ENCODE measurements at regions not wholly inside any gene's neighbourhood (a gene's known extent, or its start where the extent isn't known, plus 50 kb on each side); places are given as distances from the start of the nearest gene placed in this dataset.
A peak's percentile ranks its signal among the peaks of the same experiment; 100 is the strongest.
"Not testable (repeated sequence)": the region's sequence is repeated elsewhere in the genome, so short reads cannot be mapped to it uniquely, and the experiment has no call there.

GRCh38 chr1:145505663-145506647, 80.6 kb upstream of the NBPF20 start:
- intact Hi-C loops (cut with DNase I); H3K27me3 ChIP-seq; H3K9ac ChIP-seq (ENCODE audit: low read depth in 2 of 2, low read length in 2 of 2); DNase-seq; H3K4me3 ChIP-seq; H3K27ac ChIP-seq; H3K9me3 ChIP-seq; H3K4me1 ChIP-seq; H3K36me3 ChIP-seq: not testable (repeated sequence)

GRCh38 chr1:145504834-145505413, 79.5 kb upstream of the NBPF20 start:
- intact Hi-C loops (cut with DNase I); H3K9ac ChIP-seq (ENCODE audit: low read depth in 2 of 2, low read length in 2 of 2); H3K4me1 ChIP-seq; H3K27me3 ChIP-seq; H3K9me3 ChIP-seq; DNase-seq; H3K36me3 ChIP-seq; H3K4me3 ChIP-seq; H3K27ac ChIP-seq: not testable (repeated sequence)

- intact Hi-C loops (cut with DNase I); DNase-seq; H3K27ac ChIP-seq; H3K9ac ChIP-seq (ENCODE audit: low read depth in 2 of 2, low read length in 2 of 2); H3K4me1 ChIP-seq; H3K27me3 ChIP-seq; H3K4me3 ChIP-seq; H3K9me3 ChIP-seq; H3K36me3 ChIP-seq: not testable (repeated sequence)
Measured at GRCh38 chr1:145504310-145504709, 78.9 kb upstream of the NBPF20 start.

GRCh38 chr1:145500251-145500650, 74.8 kb upstream of the NBPF20 start:
- intact Hi-C loops (cut with DNase I); H3K36me3 ChIP-seq: not testable (repeated sequence)

DNA sequence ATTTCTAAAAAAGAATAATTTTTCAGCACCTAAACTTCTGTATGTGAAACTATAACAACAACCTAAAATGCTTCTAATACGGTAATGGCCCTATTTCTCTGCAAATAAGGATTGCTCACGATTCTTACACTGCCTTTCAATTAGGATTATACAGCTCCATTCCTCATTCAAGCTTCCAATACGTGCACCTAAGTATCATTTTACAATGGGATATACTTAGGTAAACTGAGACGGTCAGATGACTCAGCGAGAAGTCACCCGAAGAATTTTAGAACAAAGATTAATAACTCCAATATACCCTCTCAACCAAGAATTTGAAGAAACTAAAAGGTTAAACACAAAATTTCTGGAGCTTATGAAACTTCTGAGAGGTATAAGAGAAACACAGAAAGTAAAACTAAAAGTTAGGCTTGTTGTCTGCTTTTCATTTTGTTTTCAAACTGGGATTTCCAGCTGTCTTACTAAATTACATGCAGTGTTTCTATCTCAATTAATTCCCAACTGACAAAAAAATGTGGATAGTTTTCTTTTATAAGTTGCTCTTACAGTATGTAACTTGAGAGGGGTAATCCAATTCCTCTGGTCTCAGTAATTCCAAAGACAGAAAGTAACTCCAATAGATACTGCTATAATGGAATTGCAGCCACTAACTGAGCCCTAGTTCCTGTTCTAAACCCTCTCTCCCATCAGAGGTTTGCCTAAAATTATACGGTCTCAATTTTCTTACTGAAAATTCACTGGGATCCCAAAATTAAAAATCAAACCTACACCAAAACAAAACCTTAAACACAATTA, 69.9 kb upstream of the NBPF20 start:
- H3K36me3 ChIP-seq; intact Hi-C loops (cut with DNase I): not testable (repeated sequence)

More at GRCh38 chr1:145500251-145500650, 74.8 kb upstream of the NBPF20 start:
- H3K4me1 ChIP-seq; H3K9me3 ChIP-seq; H3K9ac ChIP-seq (ENCODE audit: low read depth in 2 of 2, low read length in 2 of 2); H3K27ac ChIP-seq; DNase-seq; H3K27me3 ChIP-seq; H3K4me3 ChIP-seq: not testable (repeated sequence)

DNA sequence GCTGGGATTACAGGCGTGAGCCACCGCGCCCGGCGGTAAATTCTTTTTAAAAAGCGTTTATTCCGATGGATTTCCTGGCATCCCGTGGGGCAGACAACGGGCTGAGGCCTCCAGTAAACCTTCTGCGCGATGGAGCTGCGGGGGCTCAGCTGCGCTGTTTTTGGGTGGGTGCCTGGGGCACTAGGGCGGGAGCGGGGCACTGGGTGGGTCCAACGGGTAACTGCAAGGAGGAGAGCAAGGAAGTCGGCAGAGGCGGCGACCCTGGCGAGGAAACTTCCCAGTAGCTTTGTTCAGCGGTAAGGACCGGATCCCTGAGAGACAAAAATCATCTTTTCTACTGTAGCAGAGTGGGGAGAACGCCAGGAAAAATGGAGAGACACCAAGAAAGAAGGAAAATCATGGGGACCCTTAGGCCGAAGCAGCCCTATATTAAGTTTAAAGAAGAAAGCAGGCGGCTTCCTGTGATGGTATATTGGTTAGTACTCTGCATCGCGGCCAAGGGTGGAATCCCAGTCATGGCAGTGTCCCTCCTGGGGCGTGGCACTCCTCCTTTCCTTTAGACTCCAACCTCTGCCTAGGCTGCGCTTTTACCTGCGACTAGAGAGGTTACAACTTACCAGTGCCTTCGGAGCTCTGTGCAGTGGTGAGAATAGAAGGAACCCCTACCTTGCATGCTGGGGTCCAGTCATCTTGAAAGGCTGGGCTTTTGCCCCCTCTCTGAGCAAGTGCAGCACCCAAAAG, 63.0 kb upstream of the NBPF20 start:
- H3K9ac ChIP-seq (ENCODE audit: low read depth in 2 of 2, low read length in 2 of 2); H3K9me3 ChIP-seq; intact Hi-C loops (cut with DNase I); DNase-seq; H3K4me3 ChIP-seq; H3K27me3 ChIP-seq; H3K27ac ChIP-seq; H3K4me1 ChIP-seq; H3K36me3 ChIP-seq: not testable (repeated sequence)

More for the DNA sequence above, 69.9 kb upstream of the NBPF20 start:
- not testable (repeated sequence) for H3K27ac ChIP-seq; H3K9me3 ChIP-seq; H3K4me3 ChIP-seq; H3K9ac ChIP-seq (ENCODE audit: low read depth in 2 of 2, low read length in 2 of 2); H3K4me1 ChIP-seq; H3K27me3 ChIP-seq; DNase-seq

DNA sequence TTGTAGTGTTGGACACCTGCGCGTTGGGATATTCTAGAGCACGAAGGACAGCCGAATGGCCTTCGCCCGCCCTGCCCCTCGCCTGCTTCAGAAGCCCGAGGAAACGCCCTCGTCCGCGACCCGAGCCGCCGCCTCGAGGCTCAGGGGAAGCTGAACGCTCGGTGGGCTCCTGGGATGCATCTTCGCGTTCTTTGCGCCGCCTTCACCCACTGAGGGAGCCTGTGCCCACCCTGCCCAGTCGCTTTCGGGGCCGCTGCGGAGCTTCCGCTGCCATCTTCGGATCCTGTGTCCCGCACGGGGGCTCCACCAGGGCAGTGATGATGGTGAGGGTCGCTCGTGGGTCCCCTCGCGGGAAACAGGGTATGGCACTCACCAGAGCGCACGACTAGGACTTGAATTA, 61.8 kb upstream of the NBPF20 start:
- H3K9ac ChIP-seq (ENCODE audit: low read depth in 2 of 2, low read length in 2 of 2); H3K9me3 ChIP-seq; intact Hi-C loops (cut with DNase I); H3K27me3 ChIP-seq; H3K4me1 ChIP-seq; H3K27ac ChIP-seq; H3K36me3 ChIP-seq; DNase-seq: not testable (repeated sequence)
- peak overlapping the region; percentile 11 for H3K4me3 ChIP-seq

GRCh38 chr1:145484257-145484656, 58.9 kb upstream of the NBPF20 start:
- H3K9ac ChIP-seq (ENCODE audit: low read depth in 2 of 2, low read length in 2 of 2); DNase-seq; H3K36me3 ChIP-seq; H3K4me3 ChIP-seq; H3K27ac ChIP-seq; H3K9me3 ChIP-seq; intact Hi-C loops (cut with DNase I); H3K27me3 ChIP-seq; H3K4me1 ChIP-seq: not testable (repeated sequence)

DNA sequence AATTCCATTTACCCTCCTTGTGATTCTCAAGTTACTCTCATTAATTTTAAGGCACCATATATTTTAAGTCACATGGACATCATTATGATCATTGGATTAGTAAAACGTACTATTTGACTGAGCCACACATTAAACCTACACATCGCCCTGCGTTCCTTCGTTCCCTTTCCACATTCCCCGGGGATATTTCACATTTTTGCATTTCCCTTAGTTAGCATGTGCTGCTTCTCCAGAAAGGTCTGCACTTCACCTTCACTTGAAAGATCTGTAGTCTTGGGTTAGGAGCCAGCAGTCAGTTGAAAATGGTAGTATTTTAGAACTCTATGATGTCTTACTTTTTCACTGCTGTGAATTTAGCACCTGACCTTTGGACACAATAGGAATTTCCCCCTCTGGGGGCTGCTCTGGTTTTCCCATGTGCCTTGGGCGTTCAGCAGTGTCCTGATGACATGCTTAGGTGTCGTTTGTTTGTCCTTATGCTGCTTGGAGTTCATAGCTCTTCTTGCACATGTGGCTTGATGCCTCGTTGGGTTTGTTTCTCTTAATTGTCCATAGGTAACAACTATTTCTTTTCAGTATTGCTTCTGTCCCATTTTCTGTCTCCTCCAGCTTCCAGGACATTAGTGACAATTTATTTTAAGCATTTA, 56.9 kb upstream of the NBPF20 start:
- H3K9me3 ChIP-seq; H3K27ac ChIP-seq; H3K36me3 ChIP-seq; H3K4me3 ChIP-seq; H3K4me1 ChIP-seq; DNase-seq; intact Hi-C loops (cut with DNase I); H3K27me3 ChIP-seq; H3K9ac ChIP-seq (ENCODE audit: low read depth in 2 of 2, low read length in 2 of 2): not testable (repeated sequence)

DNA sequence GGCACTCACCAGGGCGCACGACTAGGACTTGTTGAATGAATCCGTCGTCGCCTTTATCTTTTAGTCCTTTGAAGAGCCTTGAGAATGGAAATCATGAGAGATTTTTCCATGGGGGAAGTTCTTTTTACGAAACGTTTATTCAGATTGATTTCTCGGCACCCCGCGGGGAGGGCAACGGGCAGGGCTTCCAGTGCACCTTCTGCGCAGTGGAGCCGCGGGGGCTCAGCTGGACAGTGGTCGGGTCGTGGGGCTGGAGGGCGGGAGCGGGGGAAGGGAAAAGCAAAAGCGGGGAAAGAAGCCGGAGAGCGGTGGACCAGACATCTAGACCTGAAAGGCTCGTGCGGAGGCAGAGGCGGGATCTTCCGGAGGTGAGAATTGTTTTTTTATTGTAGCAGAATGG, 50.6 kb upstream of the NBPF20 start:
- H3K27ac ChIP-seq; H3K4me3 ChIP-seq; H3K36me3 ChIP-seq; H3K9ac ChIP-seq (ENCODE audit: low read depth in 2 of 2, low read length in 2 of 2); intact Hi-C loops (cut with DNase I); H3K27me3 ChIP-seq; H3K9me3 ChIP-seq; DNase-seq; H3K4me1 ChIP-seq: not testable (repeated sequence)

- H3K27ac ChIP-seq; H3K4me1 ChIP-seq; H3K27me3 ChIP-seq; DNase-seq; H3K36me3 ChIP-seq; H3K4me3 ChIP-seq; H3K9me3 ChIP-seq; intact Hi-C loops (cut with DNase I); H3K9ac ChIP-seq (ENCODE audit: low read depth in 2 of 2, low read length in 2 of 2): not testable (repeated sequence)
Measured at GRCh38 chr1:145475369-145475915, 50.0 kb upstream of the NBPF20 start.

All from colonic mucosa (tissue), 4 donors.